ENCODE measurements at regions not wholly inside any gene's neighbourhood (a gene's known extent, or its start where the extent isn't known, plus 50 kb on each side); places are given as distances from the start of the nearest gene placed in this dataset.
A peak's percentile ranks its signal among the peaks of the same experiment; 100 is the strongest.

DNA sequence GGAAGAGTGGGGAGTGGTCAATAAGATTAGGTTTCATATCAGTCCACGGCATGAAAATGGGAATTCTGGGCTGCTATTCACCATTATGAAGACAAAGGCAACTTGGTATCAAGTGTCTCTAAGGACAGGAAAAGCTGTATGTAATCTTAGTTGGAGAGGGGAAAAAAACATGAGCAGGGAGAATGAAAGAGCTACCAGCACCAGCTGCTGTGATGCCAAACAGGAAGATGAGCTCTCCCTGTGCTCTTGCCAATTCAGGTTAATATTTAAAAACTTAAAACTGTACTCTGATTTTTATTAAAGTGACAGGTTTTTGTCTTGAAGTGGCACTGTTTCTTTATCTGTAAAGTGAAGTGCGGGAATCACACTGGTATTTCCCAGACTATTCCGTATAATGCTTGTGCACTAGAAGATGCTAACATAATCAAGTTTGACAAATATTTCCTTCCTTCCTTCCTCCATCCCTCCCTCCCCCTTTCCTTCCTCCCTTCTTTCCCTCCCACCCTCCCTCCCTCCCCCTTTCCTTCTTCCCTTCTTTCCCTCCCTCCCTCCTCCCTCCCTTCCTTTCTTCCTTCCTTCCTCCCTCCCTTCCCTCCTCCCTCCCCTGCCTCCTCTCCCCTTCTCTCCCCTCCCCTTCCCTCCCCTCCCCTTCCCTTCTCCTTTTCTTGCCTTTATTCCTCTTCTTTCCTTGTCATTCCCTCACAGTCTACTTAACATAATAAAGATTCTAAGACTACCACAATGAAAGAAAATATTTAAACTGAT lies 1383.0 kb upstream of the C9orf72 start:
- no peak for DNase-seq (ENCODE audit: extremely low spot score)
- no peak overlapping the region for H3K4me3 ChIP-seq
- peaks cover 0 to 5% (median 2%) of the 10 kb centered on the region in 4 donors for H3K4me1 ChIP-seq
- no peaks in the 10 kb centered on the region for H3K36me3 ChIP-seq
- H3K27me3 ChIP-seq: no peaks in the 10 kb centered on the region
- H3K27ac ChIP-seq (replicated peaks in 1 of 4): no peak overlapping the region
- intact Hi-C loops (cut with DNase I): no loop called here
- TF ChIP-seq POLR2AphosphoS5 (IDR thresholded peaks at IDR 0.05): no peak
- TF ChIP-seq, protein P1, sequence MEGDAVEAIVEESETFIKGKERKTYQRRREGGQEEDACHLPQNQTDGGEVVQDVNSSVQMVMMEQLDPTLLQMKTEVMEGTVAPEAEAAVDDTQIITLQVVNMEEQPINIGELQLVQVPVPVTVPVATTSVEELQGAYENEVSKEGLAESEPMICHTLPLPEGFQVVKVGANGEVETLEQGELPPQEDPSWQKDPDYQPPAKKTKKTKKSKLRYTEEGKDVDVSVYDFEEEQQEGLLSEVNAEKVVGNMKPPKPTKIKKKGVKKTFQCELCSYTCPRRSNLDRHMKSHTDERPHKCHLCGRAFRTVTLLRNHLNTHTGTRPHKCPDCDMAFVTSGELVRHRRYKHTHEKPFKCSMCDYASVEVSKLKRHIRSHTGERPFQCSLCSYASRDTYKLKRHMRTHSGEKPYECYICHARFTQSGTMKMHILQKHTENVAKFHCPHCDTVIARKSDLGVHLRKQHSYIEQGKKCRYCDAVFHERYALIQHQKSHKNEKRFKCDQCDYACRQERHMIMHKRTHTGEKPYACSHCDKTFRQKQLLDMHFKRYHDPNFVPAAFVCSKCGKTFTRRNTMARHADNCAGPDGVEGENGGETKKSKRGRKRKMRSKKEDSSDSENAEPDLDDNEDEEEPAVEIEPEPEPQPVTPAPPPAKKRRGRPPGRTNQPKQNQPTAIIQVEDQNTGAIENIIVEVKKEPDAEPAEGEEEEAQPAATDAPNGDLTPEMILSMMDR (IDR thresholded peaks at IDR 0.05): no peak
- TF ChIP-seq POLR2A (IDR thresholded peaks at IDR 0.05; ENCODE audit: low read depth): no peak
- no peak for TF ChIP-seq EP300 (IDR thresholded peaks at IDR 0.05)
- H3K9me3 ChIP-seq: peaks cover 0 to 1% (median 0%) of the 10 kb centered on the region in 4 donors
- 72% methylated on average over 3 of the region's 3 CpGs for WGBS

DNA sequence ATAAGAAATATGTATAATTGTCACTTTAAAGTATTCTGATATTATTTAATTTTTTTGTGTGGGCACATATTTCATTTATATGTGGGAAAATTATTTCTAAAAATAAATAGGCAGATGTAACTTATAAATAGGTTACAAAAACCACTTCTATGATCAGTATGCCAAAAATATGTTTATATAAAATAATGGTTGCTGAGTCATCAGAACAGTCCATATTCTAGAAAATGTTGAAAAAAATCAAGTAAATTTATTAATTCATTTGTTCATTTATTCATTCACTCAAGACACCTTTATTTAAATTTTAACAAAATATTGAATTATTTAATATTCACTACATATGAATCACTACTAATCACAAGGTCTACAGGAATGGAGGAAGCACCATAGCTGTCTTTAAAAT lies 1387.3 kb upstream of the C9orf72 start:
- Histone ChIP-seq H3K27me3 (no peaks in the 10 kb centered on the region), H3K9me3 (no peaks in the 10 kb centered on the region), H3K4me3 (no peak overlapping the region), H3K27ac (replicated peaks in 1 of 4) (no peak overlapping the region), H3K4me1 (peaks cover 0 to 10% (median 5%) of the 10 kb centered on the region in 4 donors), H3K36me3 (no peaks in the 10 kb centered on the region)
- intact Hi-C loops (cut with DNase I): no loop called here
- TF ChIP-seq POLR2A (IDR thresholded peaks at IDR 0.05; ENCODE audit: low read depth) (no peak), EP300 (IDR thresholded peaks at IDR 0.05) (no peak), POLR2AphosphoS5 (IDR thresholded peaks at IDR 0.05) (no peak)
- TF ChIP-seq, protein P1 (IDR thresholded peaks at IDR 0.05): no peak
- DNase-seq (ENCODE audit: extremely low spot score): no peak

DNA sequence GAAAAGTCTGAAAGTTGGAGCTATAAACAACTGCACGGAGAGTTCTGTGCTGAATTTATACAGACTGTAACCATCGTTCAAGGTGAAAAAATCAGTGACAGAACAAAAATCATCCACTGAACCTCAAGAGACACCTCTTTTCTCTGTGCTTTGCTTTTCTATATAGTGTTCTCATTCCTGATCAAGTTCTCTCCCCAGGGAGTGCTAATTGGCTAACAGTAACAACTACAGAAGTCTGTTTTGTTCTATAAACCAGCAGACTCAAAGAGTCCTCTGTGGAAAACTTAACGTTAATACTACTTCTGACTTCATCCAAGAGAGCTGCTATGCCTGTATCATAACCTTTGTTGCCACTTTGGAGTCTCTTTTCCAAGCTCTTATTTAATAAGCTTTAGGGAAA lies 1388.3 kb upstream of the C9orf72 start:
- Histone ChIP-seq H3K4me3 (no peak overlapping the region), H3K27ac (replicated peaks in 1 of 4) (peak overlapping the region in 1 of 4 donors; percentile 33), H3K9me3 (no peaks in the 10 kb centered on the region), H3K27me3 (no peaks in the 10 kb centered on the region), H3K4me1 (peaks cover 0 to 10% (median 5%) of the 10 kb centered on the region in 4 donors), H3K36me3 (no peaks in the 10 kb centered on the region)
- TF ChIP-seq, protein P1 (IDR thresholded peaks at IDR 0.05): no peak
- TF ChIP-seq EP300 (IDR thresholded peaks at IDR 0.05): no peak
- TF ChIP-seq POLR2A (IDR thresholded peaks at IDR 0.05; ENCODE audit: low read depth): no peak
- TF ChIP-seq POLR2AphosphoS5 (IDR thresholded peaks at IDR 0.05): no peak
- no peak for DNase-seq (ENCODE audit: extremely low spot score)
- 32% methylated on average over 3 of the region's 3 CpGs for WGBS
- intact Hi-C loops (cut with DNase I): no loop called here

DNA sequence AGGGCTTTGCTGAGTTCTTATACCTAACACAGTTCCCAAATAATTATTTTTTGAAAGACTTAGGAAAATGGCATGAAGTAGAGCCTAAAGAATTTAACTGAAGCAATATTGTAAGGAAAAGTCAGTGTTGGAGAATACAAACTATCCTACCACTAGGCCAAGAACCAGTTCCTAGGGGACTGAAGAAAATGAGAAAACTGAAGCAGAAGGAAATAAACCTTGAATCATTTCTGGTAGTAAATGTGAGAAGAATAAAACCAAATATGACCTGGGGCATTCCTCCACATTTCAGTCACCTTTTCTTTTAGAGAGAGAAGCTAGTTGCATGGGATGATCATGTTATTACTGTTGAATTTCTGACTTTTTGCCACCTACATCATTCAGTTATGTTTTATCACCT lies 1393.9 kb upstream of the C9orf72 start:
- Histone ChIP-seq H3K4me3 (no peak overlapping the region), H3K36me3 (no peaks in the 10 kb centered on the region), H3K4me1 (no peaks in the 10 kb centered on the region), H3K9me3 (no peaks in the 10 kb centered on the region), H3K27ac (replicated peaks in 1 of 4) (no peak overlapping the region), H3K27me3 (no peaks in the 10 kb centered on the region)
- DNase-seq (ENCODE audit: extremely low spot score): no peak
- intact Hi-C loops (cut with DNase I): no loop called here
- TF ChIP-seq EP300 (IDR thresholded peaks at IDR 0.05) (no peak), POLR2A (IDR thresholded peaks at IDR 0.05; ENCODE audit: low read depth) (no peak), POLR2AphosphoS5 (IDR thresholded peaks at IDR 0.05) (no peak)
- TF ChIP-seq, protein P1 (IDR thresholded peaks at IDR 0.05): no peak

DNA sequence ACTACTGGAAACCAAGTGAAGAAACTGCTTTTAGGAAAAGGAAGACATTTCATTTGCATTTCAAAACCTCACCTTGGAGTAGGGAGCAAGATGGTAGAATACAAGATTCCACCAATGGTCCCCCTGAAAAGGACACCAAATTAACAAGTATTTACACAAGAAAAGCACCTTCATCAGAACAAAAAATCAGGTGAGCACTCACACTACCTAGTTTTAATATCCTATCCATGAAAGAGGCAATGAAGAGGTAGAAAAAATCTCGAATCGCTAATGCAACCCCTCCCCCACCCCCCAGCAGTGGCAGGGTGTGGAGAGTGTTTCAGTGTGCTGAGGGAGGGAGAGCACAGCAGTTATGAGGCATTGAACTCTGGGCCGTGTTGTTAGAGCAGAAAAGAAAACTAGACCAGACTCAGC lies 1397.0 kb upstream of the C9orf72 start:
- Histone ChIP-seq H3K27me3 (no peaks in the 10 kb centered on the region), H3K36me3 (no peaks in the 10 kb centered on the region), H3K27ac (replicated peaks in 1 of 4) (no peak overlapping the region), H3K4me3 (no peak overlapping the region), H3K9me3 (no peaks in the 10 kb centered on the region), H3K4me1 (no peaks in the 10 kb centered on the region)
- intact Hi-C loops (cut with DNase I): no loop called here
- TF ChIP-seq, protein P1 (IDR thresholded peaks at IDR 0.05): no peak
- TF ChIP-seq EP300 (IDR thresholded peaks at IDR 0.05) (no peak), POLR2AphosphoS5 (IDR thresholded peaks at IDR 0.05) (no peak), POLR2A (IDR thresholded peaks at IDR 0.05; ENCODE audit: low read depth) (no peak)
- 24% methylated on average over 3 of the region's 3 CpGs for WGBS
- DNase-seq (ENCODE audit: extremely low spot score): no peak

Measured in esophagus muscularis mucosa (tissue), 4 donors.